Left hindlimb (tissue), 1 donor: ENCODE measurements at regions not wholly inside any gene's neighbourhood (a gene's known extent, or its start where the extent isn't known, plus 50 kb on each side); places are given as distances from the start of the nearest gene placed in this dataset.
"Not testable (repeated sequence)": the region's sequence is repeated elsewhere in the genome, so short reads cannot be mapped to it uniquely, and the experiment has no call there.

Experiments used
- DNase-seq: peaks from one replicate; pipeline ENCODE4 v3.0.0-alpha.2; 2018

DNA sequence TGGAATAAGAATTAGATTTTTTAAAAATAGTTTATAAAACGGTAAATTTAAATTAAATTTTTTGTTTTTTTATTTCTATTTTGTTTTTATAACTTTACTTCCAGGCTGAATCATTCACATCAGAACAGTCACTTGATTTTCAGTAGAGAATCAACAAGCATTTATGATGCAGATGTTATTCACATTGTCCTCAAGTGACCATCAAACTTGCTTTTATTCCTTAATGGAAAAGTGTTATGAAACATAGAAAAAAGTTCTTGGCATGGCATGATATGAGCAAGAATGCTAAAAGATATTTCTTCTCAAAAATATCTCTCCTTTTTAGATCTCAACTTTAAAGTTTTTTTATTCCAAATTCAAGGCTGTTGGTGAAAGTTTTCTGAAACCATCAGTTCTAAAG, 70.9 kb upstream of the TGFBR2 start:
- no peak for DNase-seq

DNA sequence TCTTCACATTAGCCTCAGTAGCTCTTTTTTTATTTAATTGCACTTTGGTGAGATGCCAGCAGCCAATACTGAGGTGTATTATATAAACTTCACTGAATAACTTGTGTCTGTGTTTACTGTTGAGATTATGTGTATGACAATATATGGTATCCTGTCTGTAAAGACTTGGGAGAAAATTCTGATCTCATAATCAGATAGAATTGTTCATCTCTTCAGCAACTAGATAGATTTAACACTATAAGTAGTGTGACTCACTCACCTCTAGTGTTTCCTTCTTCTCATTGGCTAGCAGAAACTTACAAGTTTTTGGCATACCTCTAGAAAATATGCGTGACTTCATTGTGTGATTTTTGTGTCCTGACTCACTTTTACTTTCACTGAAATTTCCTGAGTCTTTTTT, 67.6 kb upstream of the TGFBR2 start:
- DNase-seq, result no peak

DNA sequence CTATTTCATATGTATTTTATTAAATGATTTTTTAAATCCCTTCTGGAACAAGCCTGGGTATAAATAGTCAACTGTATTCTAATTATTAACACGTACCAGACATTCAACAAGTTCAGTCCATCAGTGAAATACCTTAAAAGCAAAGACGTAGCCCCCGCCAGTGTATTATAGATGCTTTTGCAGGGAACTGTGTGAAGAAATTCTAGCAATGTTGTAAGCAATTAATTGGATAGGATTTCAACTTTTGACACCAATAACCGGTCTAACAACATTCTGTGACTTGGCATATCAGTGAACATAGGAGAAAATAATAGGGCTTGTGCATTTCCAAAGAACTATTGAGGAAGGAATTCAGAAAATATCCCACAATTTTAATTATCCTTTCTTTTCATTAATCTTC, 67.2 kb upstream of the TGFBR2 start:
- no peak for DNase-seq

DNA sequence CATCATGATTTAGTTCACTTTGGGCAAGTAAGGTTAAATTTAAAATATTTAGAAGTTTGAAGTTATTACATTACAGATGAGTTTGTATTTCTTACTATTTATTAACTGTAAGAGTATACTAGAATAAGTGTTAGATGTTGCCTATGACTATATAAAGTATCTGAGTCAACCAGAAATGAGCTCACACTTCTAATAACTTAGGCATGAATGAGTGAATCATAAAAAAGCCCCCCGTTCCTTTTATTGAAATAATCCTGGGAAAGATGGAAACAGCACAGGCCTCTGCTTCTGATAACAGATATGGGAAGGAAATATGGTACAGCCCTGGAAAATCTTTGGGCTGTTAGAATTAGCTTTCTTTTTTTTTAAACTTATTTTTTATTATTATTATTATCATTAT, 66.6 kb upstream of the TGFBR2 start:
- no peak for DNase-seq

DNA sequence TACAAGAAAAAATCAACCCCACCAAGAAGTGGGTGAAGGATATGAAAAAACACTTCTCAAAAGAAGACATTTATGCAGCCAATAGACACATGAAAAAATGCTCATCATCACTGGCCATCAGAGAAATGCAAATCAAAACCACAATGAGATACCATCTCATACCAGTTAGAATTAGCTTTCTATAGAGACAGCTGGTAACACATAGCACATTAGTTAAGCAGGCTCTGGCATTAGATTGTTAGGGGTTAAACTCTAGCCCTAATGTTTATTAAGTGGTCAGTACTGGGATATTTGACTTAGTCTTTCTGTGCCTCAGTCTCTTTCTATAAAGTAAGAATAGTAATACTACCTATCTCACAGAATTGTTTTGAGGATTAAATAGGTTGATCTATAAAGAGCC, 65.2 kb upstream of the TGFBR2 start:
- DNase-seq, result not testable (repeated sequence)

DNA sequence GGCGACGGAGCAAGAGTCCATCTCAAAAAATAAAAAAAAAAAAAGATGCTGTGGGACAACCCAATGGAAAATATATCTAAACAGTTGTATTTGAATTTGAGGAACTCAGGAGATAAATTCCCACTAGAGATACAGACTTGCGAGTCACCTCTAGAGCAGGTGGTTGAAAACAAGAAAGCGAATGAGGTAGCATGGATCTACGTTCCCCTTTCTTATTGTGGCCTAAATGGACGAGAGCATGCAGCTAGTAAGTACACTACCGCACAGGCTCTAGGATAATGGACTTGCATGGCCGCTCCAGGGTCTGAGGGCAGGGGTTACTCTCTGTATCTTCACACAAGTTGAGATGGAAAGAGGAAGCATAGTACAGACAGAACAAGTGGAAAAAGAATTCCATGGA, 63.5 kb upstream of the TGFBR2 start:
- no peak for DNase-seq

DNA sequence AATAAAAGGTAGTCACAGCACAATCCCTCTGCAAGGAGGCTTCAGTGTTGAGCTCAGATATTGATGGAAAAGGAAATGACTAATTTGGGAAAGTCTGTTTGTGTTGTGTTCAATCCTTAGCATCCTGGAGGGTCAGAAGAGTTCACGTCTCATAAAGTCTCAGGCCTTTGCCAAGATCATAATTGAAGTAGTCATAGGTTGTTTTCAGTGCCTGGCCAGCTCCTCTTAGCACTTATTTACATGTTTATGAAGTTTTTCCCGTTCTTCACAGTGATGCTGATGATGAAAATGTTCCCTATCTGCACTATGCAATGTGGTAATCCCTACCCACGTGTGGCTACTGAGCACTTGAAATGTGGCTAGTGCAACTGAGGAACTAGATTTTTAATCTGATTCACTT, 61.6 kb upstream of the TGFBR2 start:
- DNase-seq, result no peak

DNA sequence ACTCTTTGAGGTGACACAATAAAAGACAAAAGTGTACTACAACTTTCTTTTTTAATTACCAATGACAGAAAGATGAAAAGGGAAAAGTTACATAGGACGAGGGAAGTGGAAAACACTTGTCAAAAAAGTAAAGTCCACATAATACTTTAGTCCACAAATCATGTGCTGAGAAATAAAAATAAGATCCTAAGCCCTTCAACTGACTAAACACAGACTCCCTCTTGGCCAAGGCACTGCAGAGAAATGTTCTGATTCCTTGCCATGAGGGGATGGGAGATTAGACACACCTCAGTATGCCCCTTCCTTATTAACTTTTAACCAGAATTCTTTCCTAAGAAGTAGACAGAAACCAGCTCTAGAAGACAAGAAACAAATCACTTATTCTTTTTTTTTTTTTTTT, 59.5 kb upstream of the TGFBR2 start:
- no peak for DNase-seq

DNA sequence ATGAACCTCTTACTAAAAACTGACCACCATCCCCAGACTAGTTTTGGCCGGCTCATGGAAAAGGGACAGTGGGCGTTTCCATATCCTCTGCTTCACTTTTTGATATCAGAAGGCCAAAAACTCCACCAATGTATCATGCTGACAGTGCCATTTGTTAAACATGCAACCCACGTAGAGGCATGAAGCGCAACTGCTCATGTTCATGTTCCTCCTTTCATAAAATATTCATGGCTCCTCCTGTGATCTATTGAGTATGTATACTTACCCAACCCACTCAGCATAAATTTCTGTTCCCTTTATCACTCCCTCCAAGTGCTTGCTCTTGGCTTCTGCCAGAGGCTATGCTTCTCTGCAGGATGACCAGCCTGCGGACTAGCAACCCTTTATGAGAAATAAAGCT, 58.7 kb upstream of the TGFBR2 start:
- DNase-seq, result no peak

DNA sequence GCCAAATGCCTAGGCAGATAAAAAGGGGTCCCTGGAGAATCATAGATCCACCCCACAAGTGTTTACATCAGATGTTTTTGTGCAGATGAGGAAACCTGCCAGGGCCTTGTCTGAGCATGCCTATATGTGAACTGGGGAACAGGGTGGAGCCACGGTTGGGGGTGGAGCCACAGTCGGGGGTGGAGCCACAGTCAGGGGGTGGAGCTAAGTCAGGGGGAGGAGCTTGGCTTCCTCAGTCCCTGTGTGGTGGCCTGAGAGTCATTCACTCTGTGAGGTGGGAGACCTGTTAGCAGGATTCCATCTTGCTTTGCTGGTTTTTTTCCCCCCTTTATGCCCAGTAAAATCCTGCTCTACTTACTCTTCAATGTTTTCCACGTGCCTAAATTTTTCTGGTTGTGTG, 57.8 kb upstream of the TGFBR2 start:
- no peak for DNase-seq

DNA sequence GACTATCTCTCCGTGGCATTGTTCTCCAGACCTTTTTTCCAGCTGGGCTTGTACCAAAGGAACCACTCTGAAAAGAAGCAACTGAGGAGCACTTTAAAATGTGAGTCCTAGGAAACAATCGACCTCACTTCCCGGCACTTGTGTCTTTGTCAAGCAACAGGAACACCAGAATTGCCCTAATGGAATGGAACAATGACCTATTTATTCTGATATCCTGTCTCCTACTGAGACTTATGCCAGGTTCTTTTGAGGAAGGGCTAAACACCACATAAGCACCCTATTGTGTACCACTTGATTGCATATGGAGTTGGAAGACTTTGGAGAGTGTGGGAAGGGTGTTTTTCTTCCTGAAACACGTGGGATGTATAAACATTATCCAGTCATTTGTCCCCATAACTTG, 56.8 kb upstream of the TGFBR2 start:
- no peak for DNase-seq

DNA sequence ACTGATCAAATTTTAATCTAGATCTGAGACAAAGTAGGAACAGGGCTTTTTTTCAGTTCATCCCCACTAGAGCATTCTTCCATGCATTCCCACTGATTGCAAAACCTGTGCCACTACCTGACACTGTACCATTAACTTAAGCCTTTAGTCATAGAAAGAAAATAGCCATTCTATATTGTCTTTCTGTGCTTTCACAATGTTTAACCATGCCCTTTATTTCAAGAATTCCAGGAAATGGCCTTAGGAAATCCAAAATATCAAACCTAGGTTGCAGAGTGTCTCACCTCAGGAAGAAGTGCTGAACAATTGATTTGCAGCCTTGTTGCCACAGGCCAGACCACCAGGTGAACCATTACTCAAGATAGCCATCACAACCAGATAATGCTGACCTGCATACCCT, 56.2 kb upstream of the TGFBR2 start:
- DNase-seq, result no peak

DNA sequence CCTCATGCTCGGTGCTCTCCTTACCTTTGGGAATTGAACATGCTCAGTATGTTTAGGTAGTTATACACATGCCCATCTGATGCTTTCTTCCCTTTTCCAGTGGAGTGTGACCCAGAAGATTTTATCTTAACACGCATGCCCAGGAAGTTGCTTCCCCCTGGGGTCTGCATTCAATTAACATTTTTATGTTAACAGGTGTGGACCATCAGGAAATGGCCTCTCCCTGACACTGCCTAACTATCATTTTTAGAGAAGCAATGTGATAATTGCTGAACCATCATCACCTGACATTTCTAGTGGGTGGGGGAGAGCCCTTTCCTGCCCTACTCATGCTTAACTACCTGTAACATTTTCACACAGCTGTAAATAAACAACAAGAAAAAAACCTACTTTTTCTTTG, 55.1 kb upstream of the TGFBR2 start:
- no peak for DNase-seq

DNA sequence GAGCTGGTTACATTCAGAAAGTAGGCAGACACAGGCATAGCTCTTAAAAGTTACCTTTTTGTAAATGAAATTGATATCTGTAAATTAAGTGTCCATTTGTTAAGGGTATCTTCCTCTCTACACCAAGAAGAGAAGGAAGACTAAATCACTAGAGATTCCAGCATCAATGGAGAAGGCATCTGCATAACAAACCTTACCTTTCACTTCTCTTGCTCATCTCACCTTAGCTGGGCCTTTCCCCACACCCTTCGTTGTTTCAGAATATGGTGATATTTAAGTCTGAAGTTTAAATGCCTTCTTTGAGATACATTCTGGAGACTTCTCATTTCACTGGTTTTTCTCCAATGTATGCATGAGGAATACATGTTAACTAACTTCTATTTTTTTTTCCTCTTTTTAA, 54.5 kb upstream of the TGFBR2 start:
- no peak for DNase-seq

DNA sequence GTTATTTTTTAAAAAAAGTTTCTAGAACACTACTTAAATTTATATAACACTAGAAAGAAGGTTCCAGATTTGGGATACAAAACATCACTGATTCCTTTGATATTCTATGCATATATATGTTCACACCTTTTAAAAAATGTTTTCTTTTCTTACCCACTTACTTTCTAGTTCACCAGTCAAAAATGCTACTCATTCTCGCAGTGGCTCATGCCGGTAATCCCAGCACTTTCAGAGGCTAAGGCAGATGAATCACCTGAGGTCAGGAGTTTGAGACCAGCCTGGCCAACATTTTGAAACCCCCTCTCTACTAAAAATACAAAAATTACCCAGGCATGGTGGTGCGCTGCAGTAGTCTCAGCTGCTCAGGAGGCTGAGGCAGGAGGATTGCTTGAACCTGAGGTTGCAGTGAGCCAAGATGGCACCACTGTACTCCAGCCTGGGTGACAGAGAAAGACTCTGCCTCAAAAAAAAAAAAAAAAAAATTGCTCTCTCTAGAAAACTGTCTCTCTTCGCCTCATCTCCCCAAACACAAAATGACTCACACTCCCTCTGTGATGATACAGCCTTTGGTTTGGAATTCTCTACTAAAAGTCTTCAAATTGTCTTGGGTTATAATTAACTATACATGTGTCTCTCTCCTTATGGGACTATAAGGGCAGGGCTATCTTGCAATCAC, 52.6 kb upstream of the TGFBR2 start:
- DNase-seq, result no peak

DNA sequence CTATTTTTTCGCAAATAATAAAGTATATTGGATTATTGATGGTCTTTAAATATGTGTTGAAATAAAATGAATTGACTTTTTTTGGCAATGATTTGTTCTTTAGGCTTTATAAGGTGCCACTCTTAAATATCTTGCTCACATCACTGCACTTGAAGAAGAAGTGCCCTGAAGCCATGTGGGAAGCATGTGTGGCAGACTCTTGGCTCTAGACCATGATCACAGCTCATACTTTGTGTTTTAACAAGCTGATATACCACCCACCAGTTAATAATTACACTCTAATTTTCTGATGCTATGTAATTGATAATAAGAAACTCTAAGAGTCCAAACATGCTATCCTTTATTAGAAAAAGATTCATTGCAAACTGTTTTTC, 52.1 kb upstream of the TGFBR2 start:
- DNase-seq, result no peak

DNA sequence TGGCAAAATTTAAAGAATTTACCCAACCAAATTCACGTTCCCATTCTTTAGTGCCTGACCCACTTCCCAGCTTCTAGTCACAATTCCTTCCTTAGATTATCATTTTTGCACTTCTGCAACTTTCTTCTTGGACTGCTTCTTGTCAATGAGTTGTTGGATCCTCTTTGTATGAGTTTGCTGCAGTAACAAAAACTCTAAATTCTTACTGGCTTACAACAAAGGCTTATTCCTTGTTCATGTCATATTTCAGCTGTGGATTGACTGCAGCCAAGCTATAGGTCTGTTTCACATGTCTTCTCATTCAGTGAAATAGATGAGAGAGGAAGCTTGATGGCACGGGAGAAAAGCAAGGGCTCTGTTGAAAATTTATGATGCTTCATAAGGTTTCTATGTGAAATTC, 50.4 kb upstream of the TGFBR2 start:
- DNase-seq, result no peak
